Gastrocnemius medialis (tissue), 4 donors: ENCODE measurements at regions not wholly inside any gene's neighbourhood (a gene's known extent, or its start where the extent isn't known, plus 50 kb on each side); places are given as distances from the start of the nearest gene placed in this dataset.
"Not testable (repeated sequence)": the region's sequence is repeated elsewhere in the genome, so short reads cannot be mapped to it uniquely, and the experiment has no call there.

Source experiments
- ATAC-seq, 2 donors: fragments of 150-250 bp; one replicate each; pipeline ENCODE4 v1.9.1; 2016
- DNase-seq, 2 donors: peaks; one replicate each; pipeline ENCODE4 v3.0.0-alpha.2; 2019
- H3K27ac ChIP-seq, 4 donors: fragments of 200-600 bp; sonication (generic); 1 replicate in 1 of 4; 2 replicates in 3 of 4; pipeline ENCODE4 v1.5.1; 2016 to 2018; ENCODE audit warnings: mild to moderate bottlenecking in 2 of 4, moderate library complexity in 1 of 4
- H3K27me3 ChIP-seq, 3 donors: fragments of 200-600 bp; sonication (generic) in 2 of 3; 1 replicate in 1 of 3; 2 replicates in 2 of 3; pipeline versions ENCODE4 v1.5.1 to v1.6.0; 2016 to 2019; ENCODE audit warnings: mild to moderate bottlenecking in 1 of 3, moderate library complexity in 1 of 3
- H3K36me3 ChIP-seq, 2 donors: fragments of 200-600 bp; sonication (generic) in 1 of 2; one replicate each; pipeline ENCODE4 v1.5.1; 2017 to 2018
- H3K4me1 ChIP-seq, 2 donors: fragments of 200-600 bp; sonication (generic) in 1 of 2; one replicate each; pipeline ENCODE4 v1.5.1; 2016 to 2017; ENCODE audit warnings: mild to moderate bottlenecking in 2 of 2
- H3K4me3 ChIP-seq, 4 donors: fragments of 200-600 bp; sonication (generic) in 3 of 4; 1 replicate in 1 of 4; 2 replicates in 3 of 4; pipeline ENCODE4 v1.5.1; 2016 to 2019; ENCODE audit warnings: mild to moderate bottlenecking in 2 of 4
- H3K9me3 ChIP-seq, 3 donors: fragments of 200-600 bp; sonication (generic) in 2 of 3; 1 replicate in 1 of 3; 2 replicates in 2 of 3; pipeline ENCODE4 v1.5.1; 2016 to 2019
- CTCF ChIP-seq, 5 experiments: fragments of 450-650 bp in 3 of 5; fragments of 200-600 bp in 2 of 5; sonication (generic) in 2 of 5; IDR thresholded peaks in 4 of 5; conservative IDR thresholded peaks in 1 of 5; 1 replicate in 4 of 5; 2 replicates in 1 of 5; pipeline ENCODE4 v1.5.1; 2016 to 2019; ENCODE audit warnings: antibody characterized with exemption in 5 of 5, mild to moderate bottlenecking in 3 of 5, moderate library complexity in 3 of 5
- POLR2A ChIP-seq, 2 donors: fragments of 450-650 bp; IDR thresholded peaks; one replicate each; pipeline ENCODE4 v1.6.1; 2017; ENCODE audit warnings: antibody characterized with exemption in 2 of 2, mild to moderate bottlenecking in 2 of 2, moderate library complexity in 2 of 2
- in situ Hi-C, 4 donors: fragments of 200-750 bp; cut with MboI; loops; one replicate each; pipeline versions ENCODE4 v1.15.0 to v1.8.0; 2017; ENCODE audit warnings: low sequenced_read_pairs in 4 of 4
- intact Hi-C: fragments of 100-400 bp; cut with DNase I; formaldehyde crosslinking; loops from one replicate; pipeline ENCODE4 v1.15.1; 2023; ENCODE audit warnings: low total_unique reads

- TF ChIP-seq CTCF (IDR thresholded peaks at IDR 0.05 in 4 of 5, conservative IDR thresholded peaks at IDR 0.05 in 1 of 5): no peak
- TF ChIP-seq POLR2A (IDR thresholded peaks at IDR 0.05): no peak
- in situ Hi-C loops: no loop called here
- no peaks in the 10 kb centered on the region for H3K4me1 ChIP-seq
- H3K27me3 ChIP-seq: no peaks in the 10 kb centered on the region
- ATAC-seq: no peak
- no peak overlapping the region for H3K4me3 ChIP-seq
- H3K27ac ChIP-seq: no peak overlapping the region
- DNase-seq: no peak
- no peaks in the 10 kb centered on the region for H3K9me3 ChIP-seq
- H3K36me3 ChIP-seq: no peaks in the 10 kb centered on the region
- intact Hi-C loops: no loop called here
These were observed 411.0 kb downstream of the OLFM4 start for GRCh38 chr13:53439439-53440225.

GRCh38 chr13:53442979-53443378 lies 414.4 kb downstream of the OLFM4 start:
- Histone ChIP-seq H3K36me3 (no peaks in the 10 kb centered on the region), H3K4me1 (no peaks in the 10 kb centered on the region), H3K27me3 (no peaks in the 10 kb centered on the region), H3K27ac (no peak overlapping the region), H3K4me3 (no peak overlapping the region), H3K9me3 (no peaks in the 10 kb centered on the region)
- ATAC-seq: no peak
- in situ Hi-C loops: no loop called here
- intact Hi-C loops: no loop called here
- TF ChIP-seq CTCF (IDR thresholded peaks at IDR 0.05 in 4 of 5, conservative IDR thresholded peaks at IDR 0.05 in 1 of 5): no peak
- no peak for TF ChIP-seq POLR2A (IDR thresholded peaks at IDR 0.05)
- DNase-seq: no peak

GRCh38 chr13:53445686-53446085 lies 417.1 kb downstream of the OLFM4 start:
- ATAC-seq (no peak), DNase-seq (no peak)
- Histone ChIP-seq H3K27ac (no peak overlapping the region), H3K9me3 (no peaks in the 10 kb centered on the region), H3K27me3 (no peaks in the 10 kb centered on the region), H3K4me1 (no peaks in the 10 kb centered on the region), H3K36me3 (no peaks in the 10 kb centered on the region), H3K4me3 (no peak overlapping the region)
- TF ChIP-seq POLR2A (IDR thresholded peaks at IDR 0.05): no peak
- TF ChIP-seq CTCF (IDR thresholded peaks at IDR 0.05 in 4 of 5, conservative IDR thresholded peaks at IDR 0.05 in 1 of 5): no peak
- intact Hi-C loops: no loop called here
- in situ Hi-C loops: no loop called here

- no peak for DNase-seq
- no peaks in the 10 kb centered on the region for H3K9me3 ChIP-seq
- no peaks in the 10 kb centered on the region for H3K4me1 ChIP-seq
- no peak overlapping the region for H3K4me3 ChIP-seq
- intact Hi-C loops (no loop called here), in situ Hi-C loops (no loop called here)
- no peak overlapping the region for H3K27ac ChIP-seq
- H3K27me3 ChIP-seq: no peaks in the 10 kb centered on the region
- no peak for TF ChIP-seq POLR2A (IDR thresholded peaks at IDR 0.05)
- TF ChIP-seq CTCF (IDR thresholded peaks at IDR 0.05 in 4 of 5, conservative IDR thresholded peaks at IDR 0.05 in 1 of 5): no peak
- no peaks in the 10 kb centered on the region for H3K36me3 ChIP-seq
- ATAC-seq: no peak
These were observed 418.8 kb downstream of the OLFM4 start for GRCh38 chr13:53447456-53447855.

GRCh38 chr13:53447863-53448262 lies 419.2 kb downstream of the OLFM4 start:
- H3K9me3 ChIP-seq: no peaks in the 10 kb centered on the region
- no peak overlapping the region for H3K27ac ChIP-seq
- no peak overlapping the region for H3K4me3 ChIP-seq
- no peak for ATAC-seq
- in situ Hi-C loops (no loop called here), intact Hi-C loops (no loop called here)
- no peak for DNase-seq
- no peak for TF ChIP-seq POLR2A (IDR thresholded peaks at IDR 0.05)
- TF ChIP-seq CTCF (IDR thresholded peaks at IDR 0.05 in 4 of 5, conservative IDR thresholded peaks at IDR 0.05 in 1 of 5): no peak
- H3K4me1 ChIP-seq: no peaks in the 10 kb centered on the region
- H3K36me3 ChIP-seq: no peaks in the 10 kb centered on the region
- H3K27me3 ChIP-seq: no peaks in the 10 kb centered on the region

- in situ Hi-C loops, ATAC-seq, H3K4me1 ChIP-seq, H3K27ac ChIP-seq, H3K9me3 ChIP-seq, DNase-seq, H3K4me3 ChIP-seq, intact Hi-C loops, H3K36me3 ChIP-seq, H3K27me3 ChIP-seq: not testable (repeated sequence)
These were observed 423.7 kb downstream of the OLFM4 start for GRCh38 chr13:53452263-53452808.
